GM21576 (cell line): ENCODE measurements at regions not wholly inside any gene's neighbourhood (a gene's known extent, or its start where the extent isn't known, plus 50 kb on each side); places are given as distances from the start of the nearest gene placed in this dataset.

Experiments
- ATAC-seq: cut with Tn5 transposase; IDR thresholded peaks from one replicate; pipeline ENCODE4 v1.9.1; 2021; ENCODE audit warnings: mild to moderate bottlenecking, moderate library complexity; ENCODE audit not compliant: unreplicated experiment

- ATAC-seq, result no peak
These were observed 151.0 kb upstream of the PAPPA start for GRCh38 chr9:116002624-116003023.

- no peak for ATAC-seq
These were observed 150.2 kb upstream of the PAPPA start for GRCh38 chr9:116003397-116003796.

- no peak for ATAC-seq
These were observed 148.4 kb upstream of the PAPPA start for GRCh38 chr9:116005205-116005604.

- no peak for ATAC-seq
These were observed 145.8 kb upstream of the PAPPA start for GRCh38 chr9:116007824-116008223.

GRCh38 chr9:116008278-116008677, 145.3 kb upstream of the PAPPA start:
- ATAC-seq, result no peak

- ATAC-seq, result no peak
These were observed 144.2 kb upstream of the PAPPA start for GRCh38 chr9:116009420-116009819.

GRCh38 chr9:116015855-116016254, 137.7 kb upstream of the PAPPA start:
- no peak for ATAC-seq

GRCh38 chr9:116020146-116020545, 133.4 kb upstream of the PAPPA start:
- no peak for ATAC-seq

- ATAC-seq, result no peak
These were observed 132.8 kb upstream of the PAPPA start for GRCh38 chr9:116020801-116021200.

- no peak for ATAC-seq
These were observed 126.5 kb upstream of the PAPPA start for GRCh38 chr9:116027096-116027495.

- ATAC-seq, result no peak
These were observed 126.1 kb upstream of the PAPPA start for GRCh38 chr9:116027511-116027910.

- ATAC-seq, result no peak
These were observed 125.6 kb upstream of the PAPPA start for GRCh38 chr9:116027951-116028350.

GRCh38 chr9:116030517-116030916, 123.1 kb upstream of the PAPPA start:
- ATAC-seq, result no peak

- ATAC-seq, result no peak
These were observed 120.7 kb upstream of the PAPPA start for GRCh38 chr9:116032683-116033440.

- ATAC-seq, result no peak
These were observed 114.3 kb upstream of the PAPPA start for GRCh38 chr9:116039312-116039711.

- ATAC-seq, result no peak
These were observed 113.7 kb upstream of the PAPPA start for GRCh38 chr9:116039893-116040292.

GRCh38 chr9:116042321-116042720, 111.3 kb upstream of the PAPPA start:
- ATAC-seq, result no peak

- ATAC-seq, result no peak
These were observed 108.5 kb upstream of the PAPPA start for GRCh38 chr9:116045083-116045482.

- ATAC-seq, result no peak
These were observed 105.5 kb upstream of the PAPPA start for GRCh38 chr9:116048081-116048480.

- no peak for ATAC-seq
These were observed 104.1 kb upstream of the PAPPA start for GRCh38 chr9:116049456-116049855.

- ATAC-seq, result no peak
These were observed 102.1 kb upstream of the PAPPA start for GRCh38 chr9:116051528-116051927.

GRCh38 chr9:116055536-116055935, 98.1 kb upstream of the PAPPA start:
- ATAC-seq, result no peak

- no peak for ATAC-seq
These were observed 96.2 kb upstream of the PAPPA start for GRCh38 chr9:116057371-116057770.
